K562 (cell line): ENCODE measurements at regions not wholly inside any gene's neighbourhood (a gene's known extent, or its start where the extent isn't known, plus 50 kb on each side); places are given as distances from the start of the nearest gene placed in this dataset.

ENCODE experiments used
- AFF4 ChIP-seq: sonication (generic); formaldehyde crosslinking; IDR thresholded peaks from 2 replicates; pipeline ENCODE4 v1.8.0; 2023; ENCODE audit warnings: mild to moderate bottlenecking, missing genetic modification reagents
- CREBBP ChIP-seq: IDR thresholded peaks from one replicate; pipeline ENCODE4 v1.6.1; 2012; ENCODE audit warnings: low read depth, mild to moderate bottlenecking, control low read depth, inconsistent platforms, low read length
- E4F1 ChIP-seq: fragments of 250-450 bp; sonication (Bioruptor Pico); IDR thresholded peaks from 2 replicates; pipeline ENCODE4 v1.5.0; 2021; ENCODE audit warnings: mild to moderate bottlenecking, borderline replicate concordance
- FOXP1 ChIP-seq: sonication (generic); formaldehyde crosslinking; IDR thresholded peaks from 2 replicates; pipeline ENCODE4 v1.8.0; 2022; ENCODE audit warnings: mild to moderate bottlenecking, missing genetic modification reagents
- HEY1 ChIP-seq: fragments of 250-450 bp; sonication (Bioruptor Pico); IDR thresholded peaks from 2 replicates; pipeline ENCODE4 v1.5.0; 2020; ENCODE audit warnings: mild to moderate bottlenecking, moderate library complexity, borderline replicate concordance
- IRF2 ChIP-seq: sonication (generic); formaldehyde crosslinking; IDR thresholded peaks from 2 replicates; pipeline ENCODE4 v1.8.1; 2022; ENCODE audit warnings: mild to moderate bottlenecking, missing genetic modification reagents
- L3MBTL2 ChIP-seq: fragments of 450-650 bp; IDR thresholded peaks from 2 replicates; pipeline ENCODE4 v1.6.1; 2016; ENCODE audit warnings: mild to moderate bottlenecking, moderate library complexity
- POLR2H ChIP-seq: IDR thresholded peaks from 2 replicates; pipeline ENCODE4 v1.6.1; 2016; ENCODE audit warnings: missing genetic modification characterization, low read depth, mild to moderate bottlenecking, control low read depth, missing compliant biosample characterization, moderate library complexity
- SRF ChIP-seq, 2 experiments: fragments of 250-450, 450-650 bp in 1 of 2; sonication (Bioruptor Pico) in 1 of 2; sonication (generic) in 1 of 2; formaldehyde crosslinking; IDR thresholded peaks; 2 replicates each; pipeline versions ENCODE4 v1.5.0 to v1.5.1; 2020 to 2022; ENCODE audit warnings: mild to moderate bottlenecking in 1 of 2, missing genetic modification reagents in 1 of 2
- ZFX ChIP-seq: sonication (generic); formaldehyde crosslinking; IDR thresholded peaks from 2 replicates; pipeline ENCODE4 v1.8.0; 2022; ENCODE audit warnings: mild to moderate bottlenecking, missing genetic modification reagents, moderate library complexity
- ZNF407 ChIP-seq: fragments of 450-650 bp; IDR thresholded peaks from 2 replicates; pipeline ENCODE4 v1.6.1; 2016; ENCODE audit warnings: low read depth
- ZNF707 ChIP-seq: fragments of 250-450 bp; sonication (Bioruptor Pico); conservative IDR thresholded peaks from 2 replicates; pipeline ENCODE4 v1.8.0; 2022; ENCODE audit warnings: inconsistent platforms, mild to moderate bottlenecking, moderate library complexity

- no peak for TF ChIP-seq ZNF407
- TF ChIP-seq POLR2H (tag): no peak
- no peak for TF ChIP-seq ZFX (CRISPR knock-in tag)
- TF ChIP-seq ZNF707: no peak
- TF ChIP-seq IRF2 (CRISPR knock-in tag): no peak
- no peak for TF ChIP-seq SRF (CRISPR knock-in tag; IDR thresholded peaks at IDR 0.05)
- TF ChIP-seq FOXP1 (CRISPR knock-in tag): no peak
- no peak for TF ChIP-seq HEY1 (CRISPR knock-in tag)
- no peak for TF ChIP-seq L3MBTL2
- no peak for TF ChIP-seq CREBBP
- TF ChIP-seq E4F1 (CRISPR knock-in tag): no peak
- no peak for TF ChIP-seq AFF4 (CRISPR knock-in tag)
Observed at GRCh38 chr7:12091231-12091630, 119.9 kb upstream of the TMEM106B start (continued).
